ENCODE measurements at regions not wholly inside any gene's neighbourhood (a gene's known extent, or its start where the extent isn't known, plus 50 kb on each side); places are given as distances from the start of the nearest gene placed in this dataset.

GRCh38 chr1:47519491-47519890 is 81.6 kb downstream of the FOXD2 start:
- Histone ChIP-seq H2BK120ac (ENCODE audit: low read depth, low read length, poor library complexity, severe bottlenecking) (no peak overlapping the region), H2BK20ac (ENCODE audit: low read depth, low read length, poor library complexity, severe bottlenecking) (no peak overlapping the region), H3K18ac (ENCODE audit: insufficient read length, low read depth, low read length) (no peak overlapping the region), H3K56ac (ENCODE audit: insufficient read length, low read depth, low read length) (no peak overlapping the region), H3K79me1 (ENCODE audit: insufficient read depth, low read depth, low read length, poor library complexity, severe bottlenecking) (no peaks in the 10 kb centered on the region), H3K4ac (ENCODE audit: low read depth, low read length) (no peak overlapping the region), H3K14ac (ENCODE audit: insufficient read depth, low read length) (no peak overlapping the region), H3K4me1 (ENCODE audit: insufficient read depth, low read length) (peaks cover 7% of the 10 kb centered on the region; the same call in 1 of the 2 replicates), H3K9ac (ENCODE audit: extremely low read depth, insufficient read length, low read length) (no peak overlapping the region), H4K5ac (ENCODE audit: insufficient read length, low read depth, low read length) (no peak overlapping the region), H3K79me2 (ENCODE audit: insufficient read depth, low read length) (no peaks in the 10 kb centered on the region), H3K9me3 (ENCODE audit: control insufficient read depth, low read depth, low read length) (no peaks in the 10 kb centered on the region), H3T11ph (ENCODE audit: low read length) (no peak overlapping the region), H2BK12ac (ENCODE audit: insufficient read length, low read depth, low read length) (no peak overlapping the region), H2BK15ac (ENCODE audit: low read depth, low read length) (no peak overlapping the region), H2AFZ (ENCODE audit: low read length) (no peak overlapping the region), H4K8ac (replicated peaks; ENCODE audit: insufficient read length, low read depth, low read length) (no peak overlapping the region), H4K20me1 (ENCODE audit: control insufficient read depth, insufficient read depth, insufficient read length) (no peaks in the 10 kb centered on the region), H3K23ac (ENCODE audit: insufficient read length, low read depth, low read length) (no peak overlapping the region), H2BK5ac (ENCODE audit: insufficient read length, low read length) (no peak overlapping the region), H2AK5ac (ENCODE audit: insufficient read length, low read length) (no peak overlapping the region), H3K27ac (ENCODE audit: insufficient read length, low read depth, low read length) (no peak overlapping the region), H3K27me3 (ENCODE audit: insufficient read depth, low read length) (peaks cover 2% of the 10 kb centered on the region; the same call in 1 of the 2 replicates), H3K4me2 (ENCODE audit: insufficient read depth, insufficient read length, low read length) (no peak overlapping the region), H3K23me2 (ENCODE audit: insufficient read length, low read depth, low read length, poor library complexity, severe bottlenecking) (no peaks in the 10 kb centered on the region), H4K91ac (ENCODE audit: insufficient read length, low read depth, low read length) (no peak overlapping the region)
- no CpG with 5 or more reads among the region's 4 CpGs for WGBS (ENCODE audit: extremely low coverage, insufficient read length, low lambda C conversion rate)
- Mint-ChIP-seq H3K4me1 (peaks cover 11 to 15% of the 10 kb centered on the region in 2 experiments), H3K4me3 (peak overlapping the region in 1 of 2 experiments; percentile 3; a peak in 1 of 5 replicates), H3K36me3 (ENCODE audit: insufficient read depth in 1 of 3, low read depth in 3 of 3) (peaks cover 0 to 2% (median 0%) of the 10 kb centered on the region in 3 experiments; a peak in 1 of 7 replicates), H3K9me3 (peaks cover 0 to 2% of the 10 kb centered on the region in 2 experiments; a peak in 1 of 5 replicates), H3K27ac (no peak overlapping the region), H3K27me3 (ENCODE audit: low read depth) (peaks cover 62% of the 10 kb centered on the region)
- DNase-seq = no peak
- no peak for TF ChIP-seq CTCF (conservative IDR thresholded peaks at IDR 0.05)

Measured in H9 (cell line).